ENCODE measurements at regions not wholly inside any gene's neighbourhood (a gene's known extent, or its start where the extent isn't known, plus 50 kb on each side); places are given as distances from the start of the nearest gene placed in this dataset.
A peak's percentile ranks its signal among the peaks of the same experiment; 100 is the strongest.

DNA sequence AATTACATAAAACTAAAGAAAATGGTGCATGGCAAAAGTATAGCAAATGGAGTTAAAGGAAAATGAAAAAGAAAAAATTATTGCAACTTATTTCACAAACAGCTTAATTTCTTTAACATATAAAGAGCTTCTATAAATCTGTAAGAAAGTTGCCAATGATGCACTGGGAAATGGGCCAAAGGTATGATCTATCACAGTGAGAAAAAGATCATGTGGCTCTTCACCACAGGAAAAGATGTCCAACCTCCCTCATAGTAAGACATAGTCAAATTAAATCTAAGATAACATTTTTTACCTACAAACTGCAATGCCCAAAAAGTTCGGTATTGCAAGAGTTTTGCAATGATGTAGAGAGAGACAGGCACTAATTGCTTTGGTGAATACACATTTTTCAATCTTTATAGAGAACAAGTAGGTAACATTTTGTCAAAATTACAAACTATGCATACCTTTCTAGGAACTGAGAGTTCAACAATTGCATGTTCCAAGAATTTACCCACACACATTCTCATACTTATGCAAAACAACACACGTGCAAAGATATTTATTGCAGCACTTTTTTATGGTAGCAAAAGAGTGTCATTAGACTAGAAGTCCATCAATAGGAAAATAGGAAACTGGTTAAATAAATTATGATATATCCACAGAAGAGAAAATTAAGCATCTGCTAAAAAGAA is 372.6 kb downstream of the QKI start:
- no peak for DNase-seq (ENCODE audit: low spot score)
- TF ChIP-seq CTCF (IDR thresholded peaks at IDR 0.05; ENCODE audit: extremely low read depth, missing control alignments): no peak

GRCh38 chr6:163782436-163783003 is 368.0 kb downstream of the QKI start:
- TF ChIP-seq CTCF (IDR thresholded peaks at IDR 0.05; ENCODE audit: extremely low read depth, missing control alignments): no peak
- peak; percentile 19 for DNase-seq (ENCODE audit: low spot score)

DNA sequence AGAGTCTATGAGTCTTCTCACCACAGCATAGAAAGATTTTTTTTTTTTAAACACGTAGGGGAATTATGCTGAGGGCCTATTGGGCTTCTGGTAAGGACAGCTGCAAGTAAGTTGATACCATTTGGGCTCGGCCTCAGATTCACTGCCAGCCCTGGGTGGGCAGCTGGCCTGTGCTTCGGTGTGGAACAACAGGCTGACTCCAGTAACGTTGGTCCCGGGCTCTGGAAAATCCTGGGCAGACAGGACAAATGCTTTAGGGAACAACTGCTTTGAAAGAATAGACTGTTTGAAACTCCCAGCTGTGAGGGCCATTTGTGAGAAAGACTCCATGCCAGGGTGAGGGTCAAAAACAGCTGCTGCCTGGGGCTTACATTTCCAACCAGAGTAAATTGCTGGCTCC is 366.5 kb downstream of the QKI start:
- no peak for DNase-seq (ENCODE audit: low spot score)

DNA sequence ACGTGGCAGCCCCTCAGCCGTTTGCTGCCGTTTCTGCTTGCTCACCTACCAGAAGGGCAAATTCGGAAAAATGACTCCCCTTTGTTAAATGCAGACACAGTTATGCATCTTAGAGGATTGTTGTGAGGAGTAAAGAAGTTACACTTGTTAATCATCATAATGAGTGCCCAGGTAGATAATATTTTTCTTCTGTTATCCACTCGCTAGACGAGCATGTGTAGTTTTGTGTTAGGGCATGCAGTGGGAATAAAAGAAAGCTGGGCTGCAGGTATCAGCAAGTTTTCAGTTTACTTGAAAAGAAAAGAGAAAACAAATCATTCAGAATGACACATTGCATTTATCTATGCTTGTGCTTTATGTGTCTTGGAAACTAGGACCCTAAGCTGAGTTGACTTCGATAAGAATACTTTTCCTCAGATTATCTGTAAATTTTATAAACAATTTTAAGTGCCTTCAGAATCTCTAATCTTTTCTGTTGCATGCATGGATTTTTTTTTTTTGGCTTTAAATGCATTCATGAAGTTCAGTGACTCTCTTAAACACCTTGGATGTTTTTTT is 365.3 kb downstream of the QKI start:
- no peak for TF ChIP-seq CTCF (IDR thresholded peaks at IDR 0.05; ENCODE audit: extremely low read depth, missing control alignments)
- no peak for DNase-seq (ENCODE audit: low spot score)

More for the DNA sequence above, 366.5 kb downstream of the QKI start:
- TF ChIP-seq CTCF (IDR thresholded peaks at IDR 0.05; ENCODE audit: extremely low read depth, missing control alignments): no peak

DNA sequence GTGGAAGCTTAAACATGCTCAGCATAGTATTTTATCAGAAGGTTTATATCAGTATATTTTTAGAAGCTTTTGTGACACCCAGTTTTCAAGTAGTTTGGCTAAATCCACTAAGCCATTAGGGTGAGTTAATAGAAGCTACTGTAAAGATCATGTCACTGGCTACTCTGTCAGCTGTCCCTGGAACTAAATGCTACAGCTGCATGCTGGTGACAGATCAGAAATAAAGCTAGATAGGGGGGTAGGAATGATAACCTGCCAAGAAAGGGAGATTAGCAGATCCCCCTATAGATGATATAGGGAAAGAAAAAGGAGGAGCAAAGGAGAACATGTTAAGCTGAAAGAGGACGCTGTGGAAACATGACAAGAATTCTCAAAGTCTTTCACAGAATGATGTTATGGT is 363.2 kb downstream of the QKI start:
- no peak for DNase-seq (ENCODE audit: low spot score)
- no peak for TF ChIP-seq CTCF (IDR thresholded peaks at IDR 0.05; ENCODE audit: extremely low read depth, missing control alignments)

DNA sequence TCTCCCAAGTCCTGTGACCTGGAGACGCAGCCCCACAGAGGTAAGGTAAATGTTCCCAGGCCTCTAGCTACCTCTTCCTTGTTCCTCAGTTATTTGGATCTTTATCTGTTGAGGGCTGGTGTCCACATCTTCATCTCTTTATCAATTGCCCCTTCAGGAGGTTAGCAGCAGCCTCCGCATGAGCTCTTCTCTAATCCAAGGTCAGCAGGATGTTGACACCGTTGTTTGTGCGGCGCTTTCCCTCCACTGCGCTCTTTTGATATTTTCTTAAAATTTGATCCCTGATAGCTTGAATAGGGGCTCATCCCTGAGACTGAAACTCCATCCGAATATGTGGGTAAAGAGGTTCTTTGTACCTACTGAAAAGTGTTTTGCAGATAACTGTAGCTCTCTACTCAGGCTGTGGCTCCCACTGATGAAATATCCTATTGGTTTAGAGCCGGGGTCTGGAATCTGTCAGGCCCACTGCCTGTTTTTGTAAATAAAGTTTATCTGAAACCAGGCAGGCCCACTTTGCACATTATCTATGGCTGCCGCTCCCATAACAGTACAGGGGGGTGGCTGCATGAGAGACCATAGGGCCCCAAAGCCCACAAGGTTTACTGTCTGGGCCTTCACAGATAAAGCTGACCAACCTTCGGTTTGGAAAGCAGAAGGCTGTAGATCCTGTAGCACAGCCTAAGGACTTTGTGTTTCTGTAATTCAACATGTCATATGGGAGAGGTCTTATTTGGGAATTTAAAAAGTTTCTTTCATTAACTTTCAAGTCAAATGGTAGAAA is 362.6 kb downstream of the QKI start:
- TF ChIP-seq CTCF (IDR thresholded peaks at IDR 0.05; ENCODE audit: extremely low read depth, missing control alignments): no peak
- no peak for DNase-seq (ENCODE audit: low spot score)

All from GM20000 (cell line).